ENCODE measurements at regions not wholly inside any gene's neighbourhood (a gene's known extent, or its start where the extent isn't known, plus 50 kb on each side); places are given as distances from the start of the nearest gene placed in this dataset.
"Not testable (repeated sequence)": the region's sequence is repeated elsewhere in the genome, so short reads cannot be mapped to it uniquely, and the experiment has no call there.

GRCh38 chr3:35296533-35296932 is 342.8 kb upstream of the ARPP21 start:
- Histone ChIP-seq H3K9me3 (no peaks in the 10 kb centered on the region), H3K4me3 (no peak overlapping the region), H3K27ac (no peak overlapping the region), H3K27me3 (no peaks in the 10 kb centered on the region), H3K4me1 (no peaks in the 10 kb centered on the region), H3K36me3 (no peaks in the 10 kb centered on the region)
- 58 to 65% methylated on average over 4 of the region's 4 CpGs for WGBS, 2 donors
- TF ChIP-seq POLR2A (IDR thresholded peaks at IDR 0.05) = no peak
- intact Hi-C loops (cut with DNase I) = no loop called here
- DNase-seq = no peak

DNA sequence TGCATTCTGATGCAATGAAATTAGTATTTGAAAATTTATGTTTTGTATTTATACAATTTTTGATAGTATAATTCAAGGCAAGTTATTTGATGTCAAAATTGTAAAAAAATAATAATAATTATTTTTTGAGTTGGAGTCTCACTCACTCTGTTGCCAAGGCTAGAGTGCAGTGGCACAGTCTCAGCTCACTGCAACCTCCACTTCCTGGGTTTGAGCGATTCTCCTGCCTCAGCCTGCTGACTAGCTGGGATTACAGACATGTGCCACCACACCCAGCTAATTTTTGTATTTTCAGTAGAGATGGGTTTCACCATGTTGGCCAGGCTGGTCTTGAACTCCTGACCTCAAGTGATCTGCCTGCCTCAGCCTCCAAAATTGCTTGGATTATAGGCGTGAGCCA is 342.4 kb upstream of the ARPP21 start:
- intact Hi-C loops (cut with DNase I); H3K27ac ChIP-seq: not testable (repeated sequence)

DNA sequence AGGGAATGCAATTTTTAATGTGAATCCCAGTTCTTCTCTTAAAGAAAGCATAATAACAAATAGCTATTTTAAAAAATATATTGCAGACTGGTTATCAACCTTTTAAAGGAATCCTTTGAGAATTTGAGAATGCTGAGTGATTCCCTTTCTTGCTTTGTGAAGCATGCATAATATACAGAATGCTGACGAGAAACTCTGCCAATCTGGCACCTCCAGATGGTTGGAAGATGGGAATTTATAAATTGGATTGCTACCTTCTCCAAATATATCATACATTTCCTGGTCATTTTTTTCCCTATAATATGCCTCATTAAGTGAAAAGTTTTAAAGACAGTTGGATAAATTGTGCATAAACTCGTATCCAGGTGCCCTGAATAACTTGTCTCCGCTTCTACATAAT is 333.9 kb upstream of the ARPP21 start:
- no peak overlapping the region for H3K4me3 ChIP-seq
- no peaks in the 10 kb centered on the region for H3K36me3 ChIP-seq
- no peaks in the 10 kb centered on the region for H3K27me3 ChIP-seq
- intact Hi-C loops (cut with DNase I) = no loop called here
- H3K4me1 ChIP-seq = no peaks in the 10 kb centered on the region
- no peak overlapping the region for H3K27ac ChIP-seq
- TF ChIP-seq CTCF (IDR thresholded peaks at IDR 0.05) (no peak), POLR2A (IDR thresholded peaks at IDR 0.05) (no peak)
- no peak for DNase-seq
- 72 to 77% methylated on average over 3 of the region's 3 CpGs for WGBS, 2 donors
- H3K9me3 ChIP-seq = no peaks in the 10 kb centered on the region

More for the DNA sequence above, 342.4 kb upstream of the ARPP21 start:
- H3K4me1 ChIP-seq, H3K4me3 ChIP-seq, DNase-seq, H3K9me3 ChIP-seq, H3K36me3 ChIP-seq, H3K27me3 ChIP-seq: not testable (repeated sequence)
- WGBS, 2 donors = 54 to 70% methylated on average over 2 of the region's 2 CpGs

DNA sequence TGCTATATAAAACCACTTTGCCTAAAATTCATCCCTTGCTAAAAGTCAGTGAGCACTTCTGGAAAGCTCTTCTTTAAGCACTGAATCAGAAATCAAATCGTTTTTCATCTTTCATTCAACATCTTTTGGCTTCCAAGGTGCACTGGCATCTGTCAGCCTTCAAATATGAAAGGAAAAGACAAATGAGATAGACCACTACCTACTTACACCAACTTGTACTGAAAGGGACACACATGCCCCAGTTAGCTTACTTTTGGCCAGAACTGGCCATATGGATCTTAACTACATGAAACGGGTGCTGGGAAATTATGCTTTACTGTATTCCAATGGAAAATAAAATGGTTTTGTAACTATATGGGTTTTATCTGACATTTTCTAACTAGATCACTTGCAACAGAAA is 332.0 kb upstream of the ARPP21 start:
- TF ChIP-seq CTCF (IDR thresholded peaks at IDR 0.05) (no peak), POLR2A (IDR thresholded peaks at IDR 0.05) (no peak)
- H3K4me1 ChIP-seq = no peaks in the 10 kb centered on the region
- no peak overlapping the region for H3K27ac ChIP-seq
- no peak overlapping the region for H3K4me3 ChIP-seq
- no peaks in the 10 kb centered on the region for H3K9me3 ChIP-seq
- intact Hi-C loops (cut with DNase I) = no loop called here
- no peak for DNase-seq
- H3K36me3 ChIP-seq = no peaks in the 10 kb centered on the region
- no peaks in the 10 kb centered on the region for H3K27me3 ChIP-seq
- WGBS, 2 donors = 55 to 63% methylated on average over 2 of the region's 2 CpGs

- H3K4me3 ChIP-seq; H3K27ac ChIP-seq; H3K27me3 ChIP-seq; H3K36me3 ChIP-seq; H3K4me1 ChIP-seq; DNase-seq; H3K9me3 ChIP-seq; intact Hi-C loops (cut with DNase I): not testable (repeated sequence)
- 86 to 100% methylated on average over 2 of the region's 2 CpGs for WGBS, 2 donors
Measured at GRCh38 chr3:35316841-35317240, 322.5 kb upstream of the ARPP21 start.

DNA sequence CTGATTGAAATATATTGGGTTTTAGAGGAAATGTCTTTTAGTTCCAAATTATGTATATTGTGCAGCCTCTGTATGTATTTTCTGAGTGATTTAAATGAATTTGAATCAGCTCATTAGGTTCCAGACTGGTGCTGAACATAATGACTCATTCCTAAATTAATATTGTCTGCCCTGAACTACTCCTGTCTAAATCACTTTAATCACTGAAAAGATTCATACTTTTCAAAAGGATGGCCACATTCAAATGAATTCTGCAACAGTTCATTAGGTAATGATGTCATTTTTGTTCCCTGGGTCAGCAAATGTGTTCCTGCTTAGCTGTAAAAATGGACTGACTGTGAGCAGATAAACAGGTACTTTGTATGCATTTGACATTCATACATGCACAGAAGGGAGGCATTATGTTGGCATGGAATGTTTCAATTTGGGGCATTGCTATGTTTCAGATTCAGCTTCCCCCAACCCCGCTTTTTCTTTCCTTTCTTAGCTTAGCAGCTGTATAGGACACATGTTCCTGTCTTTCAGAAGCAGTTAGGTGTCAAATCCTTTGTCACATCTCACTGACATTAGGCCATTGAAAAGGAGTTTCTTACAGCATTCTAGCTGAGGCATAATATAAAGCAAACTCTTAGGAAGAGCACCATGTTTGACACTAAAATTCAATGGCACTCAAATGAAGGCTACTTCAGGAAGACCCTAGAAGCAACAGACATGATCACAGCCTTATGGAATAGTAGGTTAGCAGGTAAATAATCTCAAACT is 318.5 kb upstream of the ARPP21 start:
- Histone ChIP-seq H3K27ac (no peak overlapping the region), H3K36me3 (no peaks in the 10 kb centered on the region), H3K27me3 (no peaks in the 10 kb centered on the region), H3K4me1 (no peaks in the 10 kb centered on the region), H3K4me3 (no peak overlapping the region), H3K9me3 (no peaks in the 10 kb centered on the region)
- 68 to 77% methylated on average over 1 of the region's 1 CpG for WGBS, 2 donors
- TF ChIP-seq CTCF (IDR thresholded peaks at IDR 0.05) = no peak
- no peak for TF ChIP-seq POLR2A (IDR thresholded peaks at IDR 0.05)
- intact Hi-C loops (cut with DNase I) = no loop called here
- no peak for DNase-seq

DNA sequence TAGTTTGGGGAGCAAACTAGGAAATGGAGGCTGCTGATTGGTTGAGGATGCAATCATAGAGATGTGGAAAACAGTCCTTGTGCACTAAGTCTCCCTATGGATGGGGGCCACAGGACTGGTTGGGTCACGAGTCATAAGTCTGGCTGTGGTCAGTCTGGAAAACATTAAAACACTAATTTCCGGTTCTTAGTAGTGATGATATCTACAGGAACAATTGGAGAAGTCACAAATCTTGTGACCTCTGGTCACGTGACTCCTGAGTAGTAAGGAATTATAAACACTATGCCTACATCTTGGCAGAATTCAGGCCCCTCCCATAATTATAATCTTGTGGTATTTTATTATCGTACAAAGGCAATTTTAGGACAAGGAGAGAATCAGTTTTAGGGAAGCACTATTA is 317.3 kb upstream of the ARPP21 start:
- Histone ChIP-seq H3K4me3 (no peak overlapping the region), H3K36me3 (no peaks in the 10 kb centered on the region), H3K27ac (no peak overlapping the region), H3K27me3 (no peaks in the 10 kb centered on the region), H3K9me3 (no peaks in the 10 kb centered on the region), H3K4me1 (no peaks in the 10 kb centered on the region)
- TF ChIP-seq CTCF (IDR thresholded peaks at IDR 0.05) (no peak), POLR2A (IDR thresholded peaks at IDR 0.05) (no peak)
- intact Hi-C loops (cut with DNase I) = no loop called here
- no peak for DNase-seq
- 54 to 79% methylated on average over 4 of the region's 4 CpGs for WGBS, 2 donors

Measured in esophagus squamous epithelium (tissue), 5 donors.